ENCODE measurements at regions not wholly inside any gene's neighbourhood (a gene's known extent, or its start where the extent isn't known, plus 50 kb on each side); places are given as distances from the start of the nearest gene placed in this dataset.

GRCh38 chr5:174318578-174318977 is 273.1 kb downstream of the NSG2 start:
- Histone ChIP-seq H3K4me3 (no peak overlapping the region), H3K4me1 (no peaks in the 10 kb centered on the region), H3K36me3 (no peaks in the 10 kb centered on the region), H3K27ac (no peak overlapping the region), H3K27me3 (no peaks in the 10 kb centered on the region), H3K9me3 (no peaks in the 10 kb centered on the region)
- TF ChIP-seq, protein P1, sequence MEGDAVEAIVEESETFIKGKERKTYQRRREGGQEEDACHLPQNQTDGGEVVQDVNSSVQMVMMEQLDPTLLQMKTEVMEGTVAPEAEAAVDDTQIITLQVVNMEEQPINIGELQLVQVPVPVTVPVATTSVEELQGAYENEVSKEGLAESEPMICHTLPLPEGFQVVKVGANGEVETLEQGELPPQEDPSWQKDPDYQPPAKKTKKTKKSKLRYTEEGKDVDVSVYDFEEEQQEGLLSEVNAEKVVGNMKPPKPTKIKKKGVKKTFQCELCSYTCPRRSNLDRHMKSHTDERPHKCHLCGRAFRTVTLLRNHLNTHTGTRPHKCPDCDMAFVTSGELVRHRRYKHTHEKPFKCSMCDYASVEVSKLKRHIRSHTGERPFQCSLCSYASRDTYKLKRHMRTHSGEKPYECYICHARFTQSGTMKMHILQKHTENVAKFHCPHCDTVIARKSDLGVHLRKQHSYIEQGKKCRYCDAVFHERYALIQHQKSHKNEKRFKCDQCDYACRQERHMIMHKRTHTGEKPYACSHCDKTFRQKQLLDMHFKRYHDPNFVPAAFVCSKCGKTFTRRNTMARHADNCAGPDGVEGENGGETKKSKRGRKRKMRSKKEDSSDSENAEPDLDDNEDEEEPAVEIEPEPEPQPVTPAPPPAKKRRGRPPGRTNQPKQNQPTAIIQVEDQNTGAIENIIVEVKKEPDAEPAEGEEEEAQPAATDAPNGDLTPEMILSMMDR (IDR thresholded peaks at IDR 0.05), result no peak
- no peak for DNase-seq (ENCODE audit: low spot score in 2 of 2)
- intact Hi-C loops (cut with DNase I), result no loop called here

DNA sequence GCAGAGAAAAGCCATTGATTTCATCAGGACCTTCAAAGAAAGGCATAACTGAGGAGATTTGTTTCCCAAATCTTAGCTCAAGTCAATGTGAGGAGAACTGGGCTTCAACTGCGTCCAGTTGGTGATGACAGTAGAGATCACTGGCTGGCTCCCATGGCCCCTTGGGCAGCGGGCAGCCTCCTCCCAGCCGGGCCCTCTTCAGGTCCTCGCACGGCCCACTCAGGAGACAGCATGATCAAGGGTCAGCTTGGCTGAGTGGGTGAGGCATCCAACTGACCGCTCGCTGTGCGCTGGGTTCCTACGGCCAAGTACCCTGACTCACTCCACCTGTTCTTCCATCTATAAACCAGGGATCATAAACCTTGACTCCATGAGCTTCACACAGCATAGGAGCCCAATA is 274.0 kb downstream of the NSG2 start:
- no peak overlapping the region for H3K27ac ChIP-seq
- no peaks in the 10 kb centered on the region for H3K27me3 ChIP-seq
- DNase-seq (ENCODE audit: low spot score in 2 of 2), result no peak
- no peaks in the 10 kb centered on the region for H3K4me1 ChIP-seq
- TF ChIP-seq, protein P1 (IDR thresholded peaks at IDR 0.05), result no peak
- H3K36me3 ChIP-seq, result no peaks in the 10 kb centered on the region
- H3K4me3 ChIP-seq, result no peak overlapping the region
- intact Hi-C loops (cut with DNase I), result no loop called here
- H3K9me3 ChIP-seq, result no peaks in the 10 kb centered on the region

DNA sequence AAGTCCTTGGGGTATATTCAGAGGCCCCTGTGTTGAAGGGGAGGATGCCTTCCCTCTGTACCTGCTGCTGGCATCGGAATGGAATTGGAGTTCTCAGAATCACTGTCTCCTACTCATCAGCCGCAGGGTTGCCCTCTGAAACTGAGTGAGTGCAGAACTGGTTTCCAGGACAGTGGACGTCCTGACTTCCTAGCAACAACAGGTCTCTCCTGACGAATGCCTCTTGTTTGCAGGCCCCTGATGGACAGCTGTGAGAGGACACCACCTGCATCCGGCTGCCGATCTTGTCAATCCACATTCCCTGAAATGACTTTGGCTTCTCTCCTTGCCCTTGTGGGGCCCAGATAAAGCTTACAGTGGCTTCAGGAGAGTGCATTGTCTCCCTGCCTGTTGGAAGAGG is 274.5 kb downstream of the NSG2 start:
- DNase-seq (ENCODE audit: low spot score in 2 of 2), result peak in 1 of 2 donors; percentile 55
- intact Hi-C loops (cut with DNase I), result no loop called here
- no peak overlapping the region for H3K27ac ChIP-seq
- TF ChIP-seq, protein P1 (IDR thresholded peaks at IDR 0.05), result no peak
- no peaks in the 10 kb centered on the region for H3K9me3 ChIP-seq
- no peak overlapping the region for H3K4me3 ChIP-seq
- no peaks in the 10 kb centered on the region for H3K4me1 ChIP-seq
- no peaks in the 10 kb centered on the region for H3K27me3 ChIP-seq
- H3K36me3 ChIP-seq, result no peaks in the 10 kb centered on the region

- H3K36me3 ChIP-seq, result no peaks in the 10 kb centered on the region
- H3K27ac ChIP-seq, result no peak overlapping the region
- TF ChIP-seq, protein P1 (IDR thresholded peaks at IDR 0.05), result no peak
- no peak overlapping the region for H3K4me3 ChIP-seq
- DNase-seq (ENCODE audit: low spot score in 2 of 2), result no peak
- no peaks in the 10 kb centered on the region for H3K27me3 ChIP-seq
- H3K9me3 ChIP-seq, result no peaks in the 10 kb centered on the region
- no peaks in the 10 kb centered on the region for H3K4me1 ChIP-seq
- intact Hi-C loops (cut with DNase I), result no loop called here
These were observed 278.4 kb downstream of the NSG2 start for GRCh38 chr5:174323878-174324281.

GRCh38 chr5:174324680-174325079 is 279.2 kb downstream of the NSG2 start:
- Histone ChIP-seq H3K4me3 (no peak overlapping the region), H3K9me3 (no peaks in the 10 kb centered on the region), H3K36me3 (no peaks in the 10 kb centered on the region), H3K27me3 (no peaks in the 10 kb centered on the region), H3K4me1 (no peaks in the 10 kb centered on the region), H3K27ac (no peak overlapping the region)
- DNase-seq (ENCODE audit: low spot score in 2 of 2), result no peak
- TF ChIP-seq, protein P1 (IDR thresholded peaks at IDR 0.05), result no peak
- intact Hi-C loops (cut with DNase I), result loop anchor here (5.0 kb wide), 2 partner anchors 93 to 468 kb away; no protein-coding TSS in a partner anchor

DNA sequence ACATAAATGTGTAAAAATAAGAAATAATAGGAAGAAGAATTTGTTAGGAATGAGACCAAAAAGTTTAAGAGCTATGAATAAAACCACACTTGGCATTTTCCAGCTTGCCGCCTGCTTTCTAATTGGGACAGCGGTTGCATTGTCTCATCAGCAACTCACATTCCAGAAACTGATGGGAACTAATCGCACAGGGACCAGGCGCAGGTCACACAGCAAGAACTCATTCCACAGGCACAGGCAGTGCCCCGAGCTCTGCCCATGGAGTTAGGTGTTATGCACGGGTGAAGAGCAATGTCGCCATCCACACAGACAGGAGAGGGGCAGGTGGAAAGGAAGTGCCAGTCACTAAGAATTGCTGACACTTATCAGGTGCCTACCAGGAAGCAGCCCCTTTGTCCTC is 279.9 kb downstream of the NSG2 start:
- no peaks in the 10 kb centered on the region for H3K9me3 ChIP-seq
- H3K36me3 ChIP-seq, result no peaks in the 10 kb centered on the region
- DNase-seq (ENCODE audit: low spot score in 2 of 2), result no peak
- TF ChIP-seq, protein P1 (IDR thresholded peaks at IDR 0.05), result no peak
- no peaks in the 10 kb centered on the region for H3K27me3 ChIP-seq
- H3K4me1 ChIP-seq, result no peaks in the 10 kb centered on the region
- H3K4me3 ChIP-seq, result no peak overlapping the region
- intact Hi-C loops (cut with DNase I), result loop anchor here (5.0 kb wide), 2 partner anchors 92 to 467 kb away; no protein-coding TSS in a partner anchor
- no peak overlapping the region for H3K27ac ChIP-seq
